ENCODE measurements at regions not wholly inside any gene's neighbourhood (a gene's known extent, or its start where the extent isn't known, plus 50 kb on each side); places are given as distances from the start of the nearest gene placed in this dataset.

- Mint-ChIP-seq H3K27ac (ENCODE audit: unreplicated experiment) (no peak overlapping the region), H3K4me1 (ENCODE audit: low read depth, unreplicated experiment) (no peaks in the 10 kb centered on the region), H3K4me3 (ENCODE audit: unreplicated experiment) (no peak overlapping the region), H3K27me3 (ENCODE audit: insufficient read depth, unreplicated experiment) (peaks cover 6% of the 10 kb centered on the region), H3K36me3 (ENCODE audit: insufficient read depth, unreplicated experiment) (no peaks in the 10 kb centered on the region), H3K9me3 (ENCODE audit: unreplicated experiment) (no peaks in the 10 kb centered on the region)
- DNase-seq: no peak
- no peaks in the 10 kb centered on the region for H3K36me3 ChIP-seq (ENCODE audit: control insufficient read depth, insufficient read depth, low read length)
- H3K27me3 ChIP-seq (replicated peaks; ENCODE audit: control insufficient read depth, insufficient read depth, low read length): no peaks in the 10 kb centered on the region
- ChIA-PET POLR2A (no interaction called here), CTCF (no interaction called here)
- BruUV-seq (replicated peaks): no TSS peak
- intact Hi-C loops (cut with micrococcal nuclease; ENCODE audit: unreplicated experiment): no loop called here
- no peak overlapping the region for H3K4me3 ChIP-seq (ENCODE audit: low read depth, low read length)
- H3K9me3 ChIP-seq: no peaks in the 10 kb centered on the region
- TF ChIP-seq CTCF (IDR thresholded peaks at IDR 0.05; ENCODE audit: insufficient read depth in 1 of 2, low read depth in 1 of 2, low read length in 1 of 2, severe bottlenecking in 1 of 2, unreplicated experiment in 1 of 2): no peak
- H3K4me1 ChIP-seq: no peaks in the 10 kb centered on the region
Observed at GRCh38 chr13:36567485-36567884, 106.3 kb upstream of the SERTM1 start.

- BruUV-seq (replicated peaks): no TSS peak
- CTCF ChIA-PET: no interaction called here
- H3K36me3 Mint-ChIP-seq (ENCODE audit: insufficient read depth, unreplicated experiment): no peaks in the 10 kb centered on the region
Observed at GRCh38 chr13:36570489-36570888, 103.3 kb upstream of the SERTM1 start.

DNA sequence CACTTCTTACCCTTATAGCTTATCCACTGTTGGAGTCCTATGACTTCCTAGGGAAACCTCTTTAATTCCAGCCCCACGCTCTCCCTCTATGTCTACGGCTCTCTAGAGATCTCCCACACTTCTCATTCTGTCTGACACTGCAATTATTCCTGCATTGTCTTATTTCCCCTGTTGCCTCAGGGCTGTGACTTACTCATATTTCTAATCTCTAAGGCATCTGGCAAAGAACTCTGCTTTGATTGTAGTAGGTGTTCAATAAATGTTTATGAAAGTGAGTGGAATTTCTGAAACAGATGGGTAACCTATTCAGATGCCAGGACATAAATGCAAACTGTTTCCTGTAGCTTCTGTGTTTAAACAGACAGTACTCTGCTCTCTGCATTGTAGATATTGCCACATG lies 102.4 kb upstream of the SERTM1 start:
- H3K9me3 ChIP-seq: no peaks in the 10 kb centered on the region
- ChIA-PET CTCF (no interaction called here), POLR2A (no interaction called here)
- BruUV-seq (replicated peaks): no TSS peak
- TF ChIP-seq CTCF (IDR thresholded peaks at IDR 0.05; ENCODE audit: insufficient read depth in 1 of 2, low read depth in 1 of 2, low read length in 1 of 2, severe bottlenecking in 1 of 2, unreplicated experiment in 1 of 2): no peak
- Mint-ChIP-seq H3K27me3 (ENCODE audit: insufficient read depth, unreplicated experiment) (peaks cover 2% of the 10 kb centered on the region), H3K36me3 (ENCODE audit: insufficient read depth, unreplicated experiment) (no peaks in the 10 kb centered on the region), H3K4me1 (ENCODE audit: low read depth, unreplicated experiment) (no peaks in the 10 kb centered on the region), H3K4me3 (ENCODE audit: unreplicated experiment) (no peak overlapping the region), H3K27ac (ENCODE audit: unreplicated experiment) (no peak overlapping the region), H3K9me3 (ENCODE audit: unreplicated experiment) (no peaks in the 10 kb centered on the region)
- H3K27me3 ChIP-seq (replicated peaks; ENCODE audit: control insufficient read depth, insufficient read depth, low read length): no peaks in the 10 kb centered on the region
- no peak for DNase-seq
- no peaks in the 10 kb centered on the region for H3K4me1 ChIP-seq
- intact Hi-C loops (cut with micrococcal nuclease; ENCODE audit: unreplicated experiment): no loop called here
- H3K36me3 ChIP-seq (ENCODE audit: control insufficient read depth, insufficient read depth, low read length): no peaks in the 10 kb centered on the region
- no peak overlapping the region for H3K4me3 ChIP-seq (ENCODE audit: low read depth, low read length)

More at GRCh38 chr13:36570489-36570888, 103.3 kb upstream of the SERTM1 start:
- POLR2A ChIA-PET: no interaction called here
- no peak for DNase-seq
- no peaks in the 10 kb centered on the region for H3K27me3 ChIP-seq (replicated peaks; ENCODE audit: control insufficient read depth, insufficient read depth, low read length)
- no peaks in the 10 kb centered on the region for H3K4me1 Mint-ChIP-seq (ENCODE audit: low read depth, unreplicated experiment)
- intact Hi-C loops (cut with micrococcal nuclease; ENCODE audit: unreplicated experiment): no loop called here
- H3K4me1 ChIP-seq: no peaks in the 10 kb centered on the region
- H3K27me3 Mint-ChIP-seq (ENCODE audit: insufficient read depth, unreplicated experiment): peaks cover 2% of the 10 kb centered on the region
- no peak overlapping the region for H3K27ac Mint-ChIP-seq (ENCODE audit: unreplicated experiment)
- no peak overlapping the region for H3K4me3 ChIP-seq (ENCODE audit: low read depth, low read length)
- H3K36me3 ChIP-seq (ENCODE audit: control insufficient read depth, insufficient read depth, low read length): no peaks in the 10 kb centered on the region
- no peak overlapping the region for H3K4me3 Mint-ChIP-seq (ENCODE audit: unreplicated experiment)
- H3K9me3 Mint-ChIP-seq (ENCODE audit: unreplicated experiment): no peaks in the 10 kb centered on the region
- H3K9me3 ChIP-seq: no peaks in the 10 kb centered on the region
- no peak for TF ChIP-seq CTCF (IDR thresholded peaks at IDR 0.05; ENCODE audit: insufficient read depth in 1 of 2, low read depth in 1 of 2, low read length in 1 of 2, severe bottlenecking in 1 of 2, unreplicated experiment in 1 of 2)
